GM12878 (cell line): ENCODE measurements at regions not wholly inside any gene's neighbourhood (a gene's known extent, or its start where the extent isn't known, plus 50 kb on each side); places are given as distances from the start of the nearest gene placed in this dataset. TPM values are rescaled to one million over a fixed set of nuclear protein-coding genes. Genes with fewer than 3 reads are reported as not detected.

Experiments used
- KDM1A ChIP-seq: fragments of 200-600 bp; sonication (generic); IDR thresholded peaks from 2 replicates; pipeline ENCODE4 v1.6.1; 2016; ENCODE audit warnings: borderline replicate concordance
- REST ChIP-seq: IDR thresholded peaks from 2 replicates; pipeline ENCODE4 v1.6.1; 2012; ENCODE audit warnings: mild to moderate bottlenecking, low read depth, low read length
- STAT1 ChIP-seq: fragments of 450-650 bp; conservative IDR thresholded peaks from 2 replicates; pipeline ENCODE4 v1.6.1; 2014; ENCODE audit warnings: antibody characterized with exemption, mild to moderate bottlenecking
- ZNF207 ChIP-seq: fragments of 450-650 bp; IDR thresholded peaks from 2 replicates; pipeline ENCODE4 v1.6.1; 2014; ENCODE audit warnings: antibody characterized with exemption, mild to moderate bottlenecking, borderline replicate concordance
- ZNF384 ChIP-seq: IDR thresholded peaks from 2 replicates; pipeline ENCODE4 v1.6.1; 2012; ENCODE audit warnings: low read depth, mild to moderate bottlenecking, low read length, improper control_type of control experiment, borderline replicate concordance
- microRNA counts: library from miRNA; unstranded; fragments of <30 nt; microRNA quantifications from one replicate; lab custom pipeline; 2016
- small RNA-seq: library from RNA; depleted of rRNA; stranded (forward); fragments of <200 nt; gene quantifications from one replicate; pipeline ENCODE3, GENCODE V24; 2014

- no peak for TF ChIP-seq REST
- TF ChIP-seq STAT1, result no peak
- TF ChIP-seq ZNF207, result no peak
- no peak for TF ChIP-seq KDM1A
- no peak for TF ChIP-seq ZNF384
Observed at GRCh38 chr4:115165503-115165902, 52.1 kb upstream of the NDST4 start (continued).

MicroRNA genes in the stretch of these regions (microRNA counts, 767-probe panel; counts per million panel counts)
- 2,194 counts per million, percentile 79 among the panel's probes with 10 or more counts for microRNA hsa-miR-1973 (lab: Ali Mortazavi, UCI)

Small RNA genes in the stretch of these regions (small RNA-seq; reads per million reads assigned to genes)
- gene RNU6-119P, result not detected
